Epithelial cell of prostate (primary cell): ENCODE measurements at regions not wholly inside any gene's neighbourhood (a gene's known extent, or its start where the extent isn't known, plus 50 kb on each side); places are given as distances from the start of the nearest gene placed in this dataset.
"Not testable (repeated sequence)": the region's sequence is repeated elsewhere in the genome, so short reads cannot be mapped to it uniquely, and the experiment has no call there.

ENCODE experiments used
- DNase-seq: peaks from one replicate; pipeline ENCODE4 v3.0.0-alpha.2; 2011; ENCODE audit warnings: low read depth, low spot score
- H3K27ac ChIP-seq: fragments of 450-650 bp; 2 replicates; pipeline ENCODE4 v1.5.1; 2017; ENCODE audit warnings: mild to moderate bottlenecking

DNA sequence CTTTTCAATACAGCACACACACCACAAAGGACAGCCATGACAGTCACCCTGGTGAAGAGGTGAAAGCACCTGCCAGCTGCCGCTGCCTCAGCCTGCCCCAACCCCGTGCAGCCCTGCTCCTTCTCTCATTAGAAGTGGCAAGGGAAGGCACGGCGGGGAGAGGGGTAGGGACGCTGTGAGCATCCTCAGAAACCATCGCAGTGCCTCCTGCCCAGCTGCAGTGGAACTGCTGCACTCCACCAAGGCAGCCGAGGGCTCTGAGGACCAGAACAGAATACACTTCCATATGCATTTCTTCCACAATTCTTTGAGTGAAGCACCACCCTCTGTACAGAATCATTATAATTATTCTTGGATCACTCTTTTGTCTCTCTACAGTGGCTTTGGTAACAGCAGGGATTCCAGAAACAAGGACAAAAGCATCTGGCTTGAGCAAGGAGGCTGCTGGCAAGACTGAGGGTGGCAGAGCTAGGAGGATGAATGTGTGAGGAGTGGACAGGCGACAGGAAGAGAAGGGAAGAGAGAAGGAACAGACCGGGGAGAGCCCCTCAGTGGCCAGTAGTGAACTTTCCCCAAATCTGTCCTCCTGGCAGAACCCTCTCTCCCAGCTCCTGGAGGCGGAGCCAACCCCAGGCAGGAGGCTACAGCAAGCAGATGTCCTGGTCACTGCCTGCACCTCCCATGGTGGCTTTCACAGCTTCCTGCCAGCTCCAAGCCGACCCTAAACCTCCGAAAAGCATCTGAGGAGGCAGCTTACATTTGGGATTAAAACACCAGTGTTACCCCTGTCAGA lies 73.2 kb downstream of the MTNR1A start:
- H3K27ac ChIP-seq: no peak overlapping the region
- no peak for DNase-seq

DNA sequence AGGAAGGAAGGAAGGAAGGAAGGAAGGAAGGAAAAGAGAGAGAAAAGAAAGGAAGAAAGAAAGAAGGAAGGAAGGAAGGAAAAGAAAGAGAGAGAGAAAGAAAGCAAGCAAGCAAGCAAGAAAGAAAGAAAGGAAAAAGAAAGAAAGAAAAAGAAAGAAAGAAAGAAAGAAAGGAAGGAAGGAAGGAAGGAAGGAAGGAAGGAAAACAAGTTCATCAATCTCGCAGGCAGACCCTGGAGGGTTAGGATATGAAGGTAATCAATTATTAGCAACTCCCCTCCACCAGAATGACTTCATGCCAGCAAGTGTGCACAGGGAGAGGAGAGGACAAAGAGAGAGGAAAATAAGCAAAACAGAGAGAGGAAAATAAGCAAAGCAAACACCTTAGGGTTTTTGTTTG lies 80.2 kb downstream of the MTNR1A start:
- no peak overlapping the region for H3K27ac ChIP-seq
- no peak for DNase-seq

GRCh38 chr4:186473933-186474332 lies 81.4 kb downstream of the MTNR1A start:
- DNase-seq: no peak

GRCh38 chr4:186472948-186473347 lies 82.4 kb downstream of the MTNR1A start:
- DNase-seq: no peak
- no peak overlapping the region for H3K27ac ChIP-seq

More at GRCh38 chr4:186473933-186474332, 81.4 kb downstream of the MTNR1A start:
- no peak overlapping the region for H3K27ac ChIP-seq

GRCh38 chr4:186471441-186471840 lies 83.9 kb downstream of the MTNR1A start:
- DNase-seq: no peak

DNA sequence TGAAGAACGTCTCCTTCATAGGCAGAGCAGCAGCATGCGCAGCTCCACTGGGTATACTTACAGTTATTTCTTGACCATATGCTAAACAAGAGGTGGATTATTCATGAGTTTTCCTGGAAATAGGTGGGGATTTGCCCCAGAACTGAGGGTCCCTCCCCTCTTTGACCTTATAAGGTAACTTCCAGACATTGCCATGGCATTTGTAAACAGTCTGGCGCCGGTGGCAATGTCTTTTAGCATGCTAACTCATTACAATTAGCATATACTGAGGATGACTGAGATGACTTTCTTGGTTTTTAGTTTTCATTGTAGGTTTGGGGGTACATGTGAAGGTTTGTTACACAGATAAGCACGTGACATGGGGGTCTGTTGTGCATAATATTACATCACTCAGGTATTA lies 97.3 kb downstream of the MTNR1A start:
- no peak for DNase-seq
- H3K27ac ChIP-seq: no peak overlapping the region

More at GRCh38 chr4:186471441-186471840, 83.9 kb downstream of the MTNR1A start:
- H3K27ac ChIP-seq: no peak overlapping the region

DNA sequence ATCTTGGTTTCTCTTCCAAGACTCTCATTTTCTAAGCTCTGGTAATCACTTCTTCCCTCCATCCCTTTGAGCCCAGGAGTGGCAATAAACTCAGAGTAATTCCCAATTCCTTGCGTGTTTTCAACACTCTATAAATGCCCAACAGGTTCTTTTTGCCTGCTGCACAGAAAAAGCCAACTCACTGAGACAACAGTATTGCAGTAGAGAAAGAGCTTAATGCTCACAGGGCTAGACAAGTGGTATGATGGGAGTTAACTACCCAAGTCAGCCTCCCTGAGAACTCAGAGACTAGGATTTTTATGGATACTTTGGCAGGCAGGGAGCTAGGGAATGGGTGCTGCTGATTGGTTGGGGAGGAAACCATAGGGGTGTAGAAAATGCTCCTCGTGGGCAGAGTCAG lies 103.4 kb downstream of the MTNR1A start:
- H3K27ac ChIP-seq: no peak overlapping the region
- no peak for DNase-seq

GRCh38 chr4:186449954-186450353 lies 105.4 kb downstream of the MTNR1A start:
- DNase-seq: no peak
- no peak overlapping the region for H3K27ac ChIP-seq

DNA sequence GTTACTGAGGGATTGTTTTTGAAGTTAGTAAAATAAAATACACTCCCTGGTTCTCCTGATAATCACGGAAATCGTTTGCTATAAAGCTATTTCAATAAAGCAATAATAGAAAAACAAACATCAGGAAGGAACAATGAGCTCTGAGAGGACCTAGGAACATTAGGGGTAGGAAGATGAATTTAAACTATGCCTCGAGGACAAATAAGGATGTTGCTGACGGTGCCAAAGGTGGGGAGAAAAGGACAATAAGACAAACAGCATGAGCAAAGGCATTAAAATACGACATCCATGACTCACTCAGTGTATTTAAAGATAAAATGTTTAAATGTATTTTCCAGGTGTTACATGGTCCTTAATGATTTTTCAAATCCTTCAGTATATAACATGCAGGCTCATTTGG lies 110.3 kb downstream of the MTNR1A start:
- DNase-seq: no peak
- no peak overlapping the region for H3K27ac ChIP-seq

DNA sequence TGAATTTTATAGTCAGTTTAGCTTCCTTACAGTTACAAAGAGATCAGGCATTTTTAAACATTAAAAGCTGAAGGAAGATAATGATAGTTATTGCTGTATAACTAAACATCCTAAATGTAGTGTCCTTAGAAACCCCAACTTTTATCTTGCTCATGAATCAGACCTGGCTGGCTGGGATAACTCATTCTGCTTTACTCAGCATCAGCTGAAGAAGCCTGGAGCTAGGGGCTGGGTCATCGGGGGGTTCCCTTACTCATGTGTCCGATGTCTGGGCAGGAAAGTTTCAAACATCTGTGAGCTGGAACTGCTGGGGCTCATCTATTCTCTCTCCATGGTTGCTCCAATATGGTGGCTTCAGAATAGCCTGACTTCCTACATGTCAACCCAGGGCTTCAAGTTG lies 113.9 kb downstream of the MTNR1A start:
- no peak for DNase-seq
- no peak overlapping the region for H3K27ac ChIP-seq

DNA sequence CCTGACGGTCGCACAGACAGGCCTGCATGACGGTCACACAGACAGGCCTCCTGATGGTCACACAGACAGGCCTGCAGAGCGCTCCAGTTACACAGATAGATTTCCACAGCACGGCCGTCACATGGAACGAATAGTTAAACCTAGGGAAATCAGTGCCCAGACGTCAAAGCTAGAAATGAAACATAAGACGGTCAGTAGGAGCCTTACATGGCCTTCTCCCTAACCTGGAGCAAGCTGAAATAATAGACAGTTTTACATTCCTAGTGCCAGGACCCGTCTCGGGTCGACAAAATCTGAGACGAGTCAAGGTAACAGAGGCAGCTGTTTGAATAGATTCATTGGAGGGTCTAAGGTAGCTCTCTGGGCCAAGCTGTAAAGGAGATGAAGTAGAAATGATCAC lies 126.9 kb downstream of the MTNR1A start:
- DNase-seq: no peak

DNA sequence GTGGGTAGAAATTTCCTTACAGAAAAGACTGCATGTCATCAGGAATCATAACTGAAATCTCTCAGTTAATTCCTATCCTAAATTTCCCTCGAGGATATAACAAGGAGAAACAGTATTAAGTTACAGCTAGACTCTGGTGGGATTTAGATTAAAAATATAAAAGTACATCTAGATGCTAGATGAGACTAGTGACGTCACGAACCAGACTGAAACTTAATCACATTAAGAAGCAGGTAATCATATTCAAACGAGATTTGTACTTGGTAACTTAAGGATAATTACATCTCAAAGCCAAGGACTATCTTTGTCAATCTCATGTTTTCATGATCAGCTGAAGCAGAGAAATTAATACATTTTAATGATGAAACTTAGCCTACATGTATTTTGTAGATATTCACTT lies 130.6 kb downstream of the MTNR1A start:
- DNase-seq: no peak
- no peak overlapping the region for H3K27ac ChIP-seq

More for the DNA sequence above, 126.9 kb downstream of the MTNR1A start:
- H3K27ac ChIP-seq: no peak overlapping the region

GRCh38 chr4:186422296-186422695 lies 133.1 kb downstream of the MTNR1A start:
- no peak for DNase-seq

DNA sequence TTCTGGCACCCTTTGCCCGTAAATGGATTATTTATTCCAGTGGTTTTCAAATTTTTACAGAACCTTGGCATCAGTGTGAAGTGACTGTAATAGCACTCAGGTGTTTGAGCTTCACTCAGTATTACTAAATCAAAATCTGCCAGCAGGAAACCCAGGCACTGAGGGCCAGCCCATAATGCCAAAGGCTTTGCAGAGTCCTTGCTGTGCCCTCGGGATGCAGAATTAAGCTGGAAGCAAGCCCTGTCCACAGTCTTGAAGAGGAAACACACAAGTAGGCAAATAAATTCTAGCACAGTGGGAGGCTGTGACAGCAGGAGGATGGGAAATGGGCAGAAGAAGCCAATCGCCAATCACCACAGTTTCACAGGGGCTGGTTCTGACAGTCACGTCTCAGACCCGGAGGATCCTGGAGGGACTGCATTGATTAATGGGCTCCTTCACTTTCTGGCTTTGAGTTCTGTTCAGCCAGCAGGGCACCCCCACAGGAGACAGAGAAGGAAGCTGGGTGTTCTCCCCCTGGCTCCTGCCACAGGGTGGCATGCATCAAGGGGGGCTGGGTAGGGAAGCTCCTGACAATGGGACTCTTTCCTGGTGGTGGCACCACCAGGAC lies 138.8 kb downstream of the MTNR1A start:
- no peak overlapping the region for H3K27ac ChIP-seq

More at GRCh38 chr4:186422296-186422695, 133.1 kb downstream of the MTNR1A start:
- H3K27ac ChIP-seq: no peak overlapping the region

DNA sequence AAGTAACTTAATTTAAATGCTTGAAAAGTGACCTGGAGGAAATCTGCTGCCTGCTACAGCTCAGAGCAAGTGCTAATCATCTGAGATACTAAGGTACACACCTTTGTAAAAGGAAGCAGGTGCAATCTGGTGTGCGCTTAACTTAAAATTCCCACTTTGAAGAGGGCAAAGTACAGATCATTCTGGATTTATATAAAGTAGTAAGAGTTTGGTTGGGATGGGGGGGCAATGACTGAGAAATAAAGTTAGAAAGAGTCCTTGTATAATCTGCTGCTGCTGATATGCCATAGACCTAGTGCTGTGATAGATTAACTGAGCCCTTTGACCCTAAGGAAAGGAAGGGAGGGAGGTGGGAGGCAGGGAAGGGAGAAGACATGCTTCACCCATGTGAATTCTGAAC lies 141.0 kb downstream of the MTNR1A start:
- DNase-seq: no peak
- no peak overlapping the region for H3K27ac ChIP-seq

More for the DNA sequence above, 138.8 kb downstream of the MTNR1A start:
- no peak for DNase-seq

- DNase-seq: no peak
- no peak overlapping the region for H3K27ac ChIP-seq
Observed at GRCh38 chr4:186405957-186406356, 140.0 kb downstream of the F11 start.

GRCh38 chr4:186404562-186405134 lies 138.7 kb downstream of the F11 start:
- H3K27ac ChIP-seq: no peak overlapping the region
- DNase-seq: no peak

GRCh38 chr4:186400676-186401075 lies 134.7 kb downstream of the F11 start:
- no peak overlapping the region for H3K27ac ChIP-seq
- no peak for DNase-seq

- no peak for DNase-seq
- no peak overlapping the region for H3K27ac ChIP-seq
Observed at GRCh38 chr4:186392017-186392416, 126.0 kb downstream of the F11 start.

GRCh38 chr4:186384328-186384727 lies 118.3 kb downstream of the F11 start:
- DNase-seq: not testable (repeated sequence)

GRCh38 chr4:186368281-186368680 lies 102.3 kb downstream of the F11 start:
- no peak overlapping the region for H3K27ac ChIP-seq
- peak; percentile 86 for DNase-seq

More at GRCh38 chr4:186384328-186384727, 118.3 kb downstream of the F11 start:
- H3K27ac ChIP-seq: not testable (repeated sequence)
